NCI-H446 (cell line): ENCODE measurements at regions not wholly inside any gene's neighbourhood (a gene's known extent, or its start where the extent isn't known, plus 50 kb on each side); places are given as distances from the start of the nearest gene placed in this dataset.
"Not testable (repeated sequence)": the region's sequence is repeated elsewhere in the genome, so short reads cannot be mapped to it uniquely, and the experiment has no call there.

ENCODE experiments used
- DNase-seq, 2 experiments: peaks; one replicate each; lab custom pipeline; 2025; lab: John Stamatoyannopoulos, UW

DNA sequence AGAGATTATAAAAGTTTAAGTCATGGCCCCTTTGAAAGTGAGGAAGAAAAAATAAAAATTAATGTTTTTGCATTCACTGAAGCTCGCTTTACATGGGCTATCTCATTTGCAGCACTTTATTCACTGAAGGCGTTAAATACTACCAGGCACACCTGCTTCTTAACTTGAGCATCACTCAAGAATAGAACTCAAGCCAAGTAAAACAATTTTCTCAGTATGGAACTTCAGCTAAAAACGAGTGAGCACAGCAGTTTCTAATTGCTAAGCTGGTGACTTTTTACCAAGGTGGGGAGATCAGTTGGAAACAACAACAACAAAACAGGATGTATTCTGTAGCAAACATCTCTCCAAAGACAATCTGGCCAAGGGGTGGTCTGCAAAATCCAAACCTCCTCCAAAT lies 405.6 kb downstream of the RAB38 start:
- DNase-seq: no peak

DNA sequence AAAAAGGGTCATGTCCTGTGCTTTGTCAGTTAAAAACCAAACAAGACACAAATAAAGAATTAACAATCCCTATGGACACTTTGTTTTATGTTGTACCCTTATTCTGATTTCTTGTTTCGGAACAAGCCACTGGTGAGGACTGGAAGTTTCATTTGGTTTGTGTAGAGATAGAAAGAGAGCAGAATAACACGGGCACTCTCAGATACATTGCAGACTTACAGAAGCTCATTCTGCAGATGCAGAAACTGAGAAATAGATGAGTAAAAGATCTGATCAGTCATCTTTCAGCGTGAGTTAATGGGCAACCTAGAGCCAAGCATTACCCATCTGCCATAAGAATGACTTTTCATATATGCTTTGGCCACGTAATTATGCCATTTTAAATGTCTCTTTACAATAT lies 407.6 kb downstream of the RAB38 start:
- no peak for DNase-seq

DNA sequence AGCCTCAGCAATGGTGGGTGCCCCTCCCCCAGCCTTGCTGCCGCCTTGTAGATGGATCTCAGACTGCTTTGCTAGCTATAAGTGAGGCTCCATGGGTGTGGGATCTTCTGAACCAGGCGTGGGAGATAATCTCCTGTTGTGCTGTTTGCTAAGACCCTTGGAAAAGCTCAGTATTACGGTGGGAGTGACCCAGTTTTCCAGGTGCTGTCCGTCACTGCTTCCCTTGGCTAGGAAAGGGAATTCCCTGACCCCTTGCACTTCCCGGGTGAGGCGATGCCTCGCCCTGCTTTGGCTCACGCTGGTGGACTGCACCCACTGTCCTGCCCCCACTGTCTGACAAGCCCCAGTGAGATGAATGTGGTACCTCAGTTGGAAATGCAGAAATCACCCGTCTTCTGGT lies 411.2 kb downstream of the RAB38 start:
- not testable (repeated sequence) for DNase-seq

DNA sequence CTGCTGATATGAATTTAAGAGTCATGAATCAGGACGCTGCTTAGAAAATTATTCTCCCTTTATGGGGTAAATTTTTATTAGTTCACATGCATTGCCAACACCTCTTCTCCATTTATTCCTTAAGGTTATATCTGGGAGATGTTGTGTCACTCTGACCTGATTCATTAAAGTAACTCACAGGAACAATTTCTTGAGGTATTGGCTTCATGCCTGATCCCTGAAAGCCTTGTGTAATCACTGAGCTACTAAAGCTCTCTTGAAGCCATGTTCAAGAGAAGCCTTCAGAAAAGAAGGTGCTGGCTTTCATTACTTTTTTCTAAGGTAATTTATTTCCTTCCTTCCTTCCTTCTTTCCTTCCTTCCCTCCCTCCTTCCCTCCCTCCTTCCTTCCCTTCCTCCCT lies 420.6 kb downstream of the RAB38 start:
- no peak for DNase-seq

DNA sequence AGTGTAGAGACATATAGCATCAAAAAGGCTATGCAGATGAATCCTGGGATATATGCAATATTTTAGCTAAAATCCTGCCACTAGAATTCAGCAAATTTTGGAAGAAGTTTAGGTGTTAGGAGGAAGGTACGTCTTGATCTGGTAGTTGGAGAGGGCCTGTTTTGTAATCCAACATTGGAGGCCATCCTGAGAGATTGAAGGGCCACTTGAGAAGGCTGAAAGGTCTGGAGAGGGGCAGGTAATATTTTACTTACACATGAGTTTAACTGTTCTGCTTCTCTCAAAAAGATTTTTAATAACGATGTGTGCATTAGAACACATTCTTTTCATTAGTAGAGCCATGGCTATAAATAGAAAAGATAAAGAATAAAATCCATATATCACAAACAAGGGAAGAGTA lies 422.1 kb downstream of the RAB38 start:
- DNase-seq: no peak

DNA sequence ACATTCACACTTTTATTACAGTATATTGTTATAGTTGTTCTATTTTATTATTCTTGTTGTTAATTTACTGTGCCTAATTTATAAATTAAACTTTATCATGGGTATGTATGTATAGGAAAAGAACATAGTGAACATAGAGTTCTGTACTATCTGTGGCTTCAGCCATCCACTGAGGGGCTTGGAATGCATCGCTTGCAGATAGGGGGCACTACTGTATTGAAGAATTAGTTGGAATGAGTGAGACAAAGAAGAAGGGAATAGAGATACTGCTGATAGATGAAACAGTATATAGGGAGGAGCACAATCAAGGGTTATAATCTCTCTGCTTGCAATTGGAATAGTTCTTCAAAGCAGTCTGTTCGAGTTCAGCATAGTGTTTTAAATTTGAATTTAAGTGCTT lies 432.2 kb downstream of the RAB38 start:
- DNase-seq: no peak

DNA sequence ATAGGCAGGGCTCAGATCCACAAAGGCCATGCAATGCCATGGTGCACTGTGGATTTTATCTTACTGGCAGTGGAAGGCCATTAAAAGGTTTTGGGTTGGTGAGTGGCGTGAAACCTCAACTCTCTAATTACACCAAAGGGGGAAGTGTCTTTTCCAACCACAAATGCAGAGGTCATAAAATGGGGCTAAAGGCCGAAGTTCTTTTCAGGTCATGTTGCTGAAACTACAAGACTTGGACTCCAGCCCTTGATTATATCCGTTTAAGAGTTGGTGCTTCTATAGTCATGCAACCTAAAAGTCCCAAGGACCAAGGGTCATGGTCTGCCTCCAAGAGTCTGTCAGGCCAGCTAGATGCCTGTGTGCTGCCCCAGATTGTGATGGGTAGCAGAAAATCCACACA lies 434.3 kb downstream of the RAB38 start:
- DNase-seq: no peak

DNA sequence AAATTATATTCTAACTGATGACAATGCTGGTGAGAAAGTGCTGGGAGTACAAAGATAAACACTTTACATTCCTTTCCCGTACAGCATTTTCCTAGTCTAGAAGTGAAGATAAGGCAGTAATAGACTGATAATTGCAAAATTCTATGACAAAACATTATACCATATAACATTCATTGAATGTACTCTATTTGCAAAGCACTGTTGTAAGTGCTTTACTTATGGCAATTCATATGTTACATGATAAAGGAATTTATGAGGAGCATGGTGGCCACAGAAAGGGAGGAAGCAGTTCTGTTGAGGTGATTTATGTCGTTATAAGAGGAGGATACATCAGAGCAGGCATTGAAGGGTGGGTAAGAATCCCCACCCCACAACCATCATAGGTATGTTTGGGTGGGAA lies 434.8 kb downstream of the RAB38 start:
- no peak for DNase-seq

DNA sequence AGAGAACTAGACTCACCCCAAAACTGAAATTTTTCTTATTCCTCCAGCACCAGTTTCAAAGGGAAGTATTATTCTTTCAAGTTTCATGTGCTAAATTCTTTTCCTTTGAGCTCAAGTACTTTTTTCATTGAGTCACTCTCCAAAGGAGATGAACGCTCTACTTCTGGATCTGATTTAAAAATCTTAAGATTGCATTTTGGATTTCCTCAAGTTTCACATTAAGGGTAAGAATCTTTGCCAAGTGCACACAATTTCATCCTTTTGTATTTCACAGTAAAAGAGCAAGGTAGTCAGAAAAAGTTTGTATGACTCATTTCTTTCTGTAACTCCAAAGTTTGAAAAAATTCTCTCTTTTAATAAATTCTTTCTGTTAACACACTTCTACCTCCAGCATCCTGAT lies 435.5 kb downstream of the RAB38 start:
- no peak for DNase-seq

DNA sequence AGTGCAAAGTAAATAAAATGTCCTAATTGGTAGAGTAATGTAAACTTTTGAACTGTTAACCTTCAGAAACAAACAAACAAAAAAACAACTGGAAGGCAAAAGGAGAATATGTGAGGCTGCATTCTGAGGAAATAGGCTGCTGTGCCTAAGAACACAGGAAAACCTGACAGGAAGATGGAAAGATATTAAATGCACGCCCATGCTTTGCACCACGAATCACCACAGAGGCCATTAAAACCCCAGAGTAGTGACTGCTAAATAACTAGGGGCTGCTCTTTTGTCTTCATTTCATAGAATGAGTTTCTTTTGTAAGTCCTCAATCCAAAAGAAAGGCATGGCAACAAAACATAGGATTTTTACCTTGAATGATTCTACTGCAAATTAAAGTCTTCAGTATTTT lies 436.0 kb downstream of the RAB38 start:
- no peak for DNase-seq

DNA sequence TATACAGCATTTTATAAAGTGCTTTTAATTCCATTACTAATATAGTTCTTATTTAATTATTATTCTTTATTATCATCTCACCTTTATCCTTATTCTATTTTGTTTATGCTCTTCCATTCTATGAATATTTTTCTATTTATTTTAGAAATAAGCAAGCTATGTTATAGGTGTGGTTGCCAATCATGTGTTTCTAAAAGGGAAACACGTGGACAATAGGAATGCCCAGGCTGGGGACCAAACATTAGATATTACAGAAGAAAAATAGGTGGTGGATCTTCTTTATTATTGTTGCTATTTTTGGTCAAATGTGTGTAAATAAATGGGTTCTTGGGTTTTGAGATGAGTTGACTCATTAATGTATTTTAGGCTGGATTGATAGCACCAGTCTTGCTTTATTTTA lies 438.3 kb downstream of the RAB38 start:
- no peak for DNase-seq

DNA sequence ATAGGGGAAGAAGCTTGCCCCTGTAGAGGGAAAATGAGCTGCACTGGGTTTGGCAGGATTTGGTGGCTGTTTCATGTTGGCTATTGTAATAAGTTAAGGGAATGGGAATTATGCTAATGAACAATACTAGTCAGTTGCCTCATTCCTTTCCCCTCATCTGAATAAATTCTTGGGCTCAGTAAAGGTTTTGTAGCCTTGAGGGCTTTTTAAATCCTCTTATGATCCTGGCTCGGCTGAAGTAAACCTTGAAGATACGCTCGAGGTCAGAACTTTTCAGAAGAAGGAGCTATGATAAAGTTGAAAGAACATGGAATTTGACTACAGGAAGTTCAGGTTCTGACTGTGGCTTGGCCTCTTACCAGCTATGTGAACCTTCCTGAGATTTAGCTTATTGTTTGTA lies 448.7 kb downstream of the RAB38 start:
- DNase-seq: no peak

DNA sequence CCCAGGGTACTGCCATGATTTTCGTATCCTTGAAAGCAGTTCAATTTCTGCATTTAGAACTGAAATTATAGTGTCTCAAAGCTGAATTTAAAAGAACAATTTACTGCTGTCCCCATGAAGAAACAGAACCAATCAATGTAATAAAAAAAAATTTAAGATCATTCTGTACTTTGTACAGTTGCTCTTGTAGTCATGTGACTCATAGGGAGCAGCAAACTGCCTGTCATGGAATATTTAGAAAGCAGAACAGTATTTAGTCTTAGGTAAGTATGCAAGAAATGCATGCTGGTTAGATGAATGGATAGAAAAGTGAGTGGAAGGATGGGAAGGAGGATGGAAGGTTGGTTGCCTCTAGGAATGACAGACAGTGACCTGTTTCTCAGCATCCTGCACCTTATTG lies 450.9 kb downstream of the RAB38 start:
- DNase-seq: no peak

DNA sequence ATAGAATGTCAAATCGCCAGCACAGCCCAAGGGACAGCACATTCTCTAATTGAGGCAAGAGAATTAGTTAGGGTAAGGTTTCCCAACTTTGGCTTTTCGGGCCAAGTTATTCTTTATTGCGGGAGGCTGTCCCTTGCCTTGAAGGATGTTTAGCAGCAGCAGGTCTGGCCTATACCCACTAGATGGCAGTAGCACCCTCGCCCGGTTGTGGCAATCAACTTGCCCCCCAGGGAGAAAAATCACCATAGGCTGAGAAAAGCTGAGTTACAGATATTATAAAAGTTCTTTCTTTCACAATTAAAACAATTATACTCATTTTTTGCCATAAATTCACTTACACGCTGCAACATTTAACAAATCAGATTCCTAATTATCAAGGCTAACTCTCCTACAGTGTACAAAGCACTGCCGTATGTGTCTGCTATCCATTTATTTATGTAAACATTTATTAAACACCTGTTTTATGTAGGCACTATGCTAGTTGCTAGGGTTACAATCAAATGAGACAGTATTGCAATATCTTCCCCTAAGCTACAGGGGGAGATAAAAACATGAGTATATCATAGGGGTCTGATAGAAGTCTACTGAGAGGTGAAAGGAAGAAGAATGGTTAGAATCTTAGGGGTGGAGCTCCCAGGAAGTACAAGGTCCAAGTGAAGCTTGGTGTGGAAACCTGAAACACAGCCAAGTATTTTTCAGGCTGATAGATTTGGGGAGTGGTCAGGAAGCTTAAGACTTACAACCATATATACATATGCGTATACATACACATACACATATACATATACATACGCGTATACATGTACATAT lies 452.3 kb downstream of the RAB38 start:
- DNase-seq: peak in 1 of 2 experiments; percentile 22

DNA sequence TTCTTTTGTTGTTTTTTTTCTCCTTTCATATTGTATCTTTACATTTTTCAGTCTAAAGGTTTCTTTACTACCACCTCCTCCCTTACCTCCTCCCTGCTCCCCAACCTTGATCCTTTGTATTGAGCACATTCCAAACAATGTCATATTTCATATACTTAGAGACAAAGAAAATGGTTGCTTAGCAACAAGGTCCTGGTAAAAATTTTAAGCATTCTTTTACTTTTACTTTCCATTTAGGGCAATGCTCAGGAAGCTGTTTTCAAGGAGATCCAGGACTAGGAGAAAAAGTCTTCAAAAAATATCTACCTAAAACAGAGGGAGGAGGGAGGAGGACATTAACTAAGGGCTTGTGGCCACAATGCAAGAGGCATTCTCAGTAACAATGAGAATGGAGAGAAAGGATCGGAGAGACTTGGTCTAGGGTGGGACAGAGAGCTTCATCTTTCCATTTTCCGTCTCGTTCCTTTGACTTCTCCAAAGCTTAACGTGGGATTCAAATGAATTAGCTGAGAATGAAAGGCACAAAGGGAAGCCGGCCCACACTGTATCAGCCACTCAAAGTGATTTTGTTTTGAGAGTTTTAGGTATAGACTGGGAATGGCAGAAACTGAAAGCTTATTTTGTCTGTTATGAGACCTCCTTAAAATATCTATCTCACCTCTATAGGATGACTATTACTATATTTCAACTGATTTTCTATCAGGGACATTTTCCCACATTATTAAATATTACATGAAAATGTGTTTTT lies 455.7 kb downstream of the RAB38 start:
- DNase-seq: no peak

DNA sequence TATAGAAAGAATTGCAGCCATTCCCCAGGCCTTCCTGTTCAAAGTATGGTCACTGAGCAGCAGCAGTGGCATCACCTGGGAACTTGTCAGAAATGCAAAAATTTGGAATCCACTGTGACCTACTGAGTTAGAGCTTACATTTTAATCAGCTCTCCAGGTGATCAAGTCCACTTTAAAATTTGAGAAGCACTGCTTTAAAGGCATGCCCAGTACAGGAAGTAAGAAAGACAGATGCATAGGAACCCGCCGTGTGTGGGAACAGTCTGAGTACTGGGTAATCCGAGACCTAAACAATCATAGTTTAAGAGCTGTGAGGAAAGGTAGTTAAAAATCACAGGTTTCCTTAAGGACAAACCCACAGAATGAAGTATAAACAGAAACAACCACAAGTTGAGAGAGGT lies 462.4 kb downstream of the RAB38 start:
- no peak for DNase-seq

DNA sequence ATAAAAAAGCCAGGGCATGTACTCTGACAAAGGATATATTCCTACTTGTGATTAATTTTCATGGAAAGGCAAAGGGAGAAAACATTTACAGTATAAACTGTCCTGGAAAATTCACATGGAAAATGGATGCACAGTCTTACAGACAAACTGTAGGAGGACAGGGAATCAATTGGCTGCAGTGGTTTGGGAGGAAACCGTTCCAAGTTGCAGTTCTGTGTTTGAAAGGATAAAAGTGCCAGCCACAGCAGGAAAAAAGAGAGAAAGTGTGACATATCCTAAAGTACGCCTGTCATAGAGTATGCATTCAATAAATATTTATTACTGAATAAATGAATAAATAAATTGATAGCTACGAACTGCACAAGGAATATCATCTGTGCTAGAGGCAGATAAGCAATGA lies 462.9 kb downstream of the RAB38 start:
- DNase-seq: no peak

DNA sequence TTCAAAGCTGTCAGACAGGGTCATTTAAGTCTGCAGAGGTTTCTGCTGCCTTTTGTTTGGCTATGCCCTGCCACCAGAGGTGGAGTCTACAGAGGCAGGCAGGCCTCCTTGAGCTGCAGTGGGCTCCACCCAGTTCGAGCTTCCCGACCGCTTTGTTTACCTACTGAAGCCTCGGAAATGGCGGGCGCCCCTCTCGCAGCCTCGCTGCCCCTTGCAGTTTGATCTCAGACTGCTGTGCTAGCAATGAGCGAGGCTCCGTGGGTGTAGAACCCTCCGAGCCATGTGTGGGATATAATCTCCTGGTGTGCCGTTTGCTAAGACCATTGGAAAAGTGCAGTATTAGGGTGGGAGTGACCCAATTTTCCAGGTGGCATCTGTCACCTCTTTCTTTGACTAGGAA lies 471.7 kb downstream of the RAB38 start:
- not testable (repeated sequence) for DNase-seq

DNA sequence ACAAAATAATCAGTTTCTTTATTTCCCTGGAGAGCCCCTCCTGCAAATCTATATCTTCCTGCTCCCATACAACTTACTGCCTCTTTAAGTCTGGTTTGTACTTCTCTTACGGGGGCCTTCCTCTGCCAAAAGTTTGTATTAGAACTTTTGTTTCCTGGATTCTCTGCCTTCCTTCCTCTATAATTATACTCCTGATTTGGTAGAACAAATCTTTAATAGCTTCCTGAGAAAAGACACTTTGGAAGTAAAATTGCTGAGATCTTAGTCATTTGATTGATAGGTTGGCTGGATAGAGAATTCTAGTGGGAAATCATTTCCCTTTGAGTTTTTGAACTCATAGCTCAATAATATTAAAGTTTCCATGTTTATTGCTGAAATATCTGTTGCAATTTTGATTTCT lies 499.2 kb downstream of the RAB38 start:
- no peak for DNase-seq

DNA sequence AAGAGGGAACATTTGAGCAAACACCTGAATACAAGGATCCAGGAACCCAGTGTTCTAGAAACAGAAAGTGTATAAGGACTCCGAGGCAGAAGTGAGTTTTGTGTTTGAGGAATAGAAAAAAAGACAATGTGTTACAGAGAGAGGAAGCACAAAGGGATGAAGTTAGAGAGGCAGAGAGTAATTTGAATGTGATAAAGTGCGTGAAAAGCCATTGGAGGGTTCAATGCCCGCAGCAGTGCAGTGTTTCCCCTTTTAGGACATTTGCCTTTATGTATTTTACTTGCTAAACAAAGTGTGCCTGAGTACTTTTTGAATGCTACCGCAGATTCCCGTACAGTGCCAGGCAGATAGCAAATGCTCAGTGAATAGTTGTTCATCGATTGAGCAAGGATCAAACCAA lies 508.5 kb downstream of the RAB38 start:
- no peak for DNase-seq

DNA sequence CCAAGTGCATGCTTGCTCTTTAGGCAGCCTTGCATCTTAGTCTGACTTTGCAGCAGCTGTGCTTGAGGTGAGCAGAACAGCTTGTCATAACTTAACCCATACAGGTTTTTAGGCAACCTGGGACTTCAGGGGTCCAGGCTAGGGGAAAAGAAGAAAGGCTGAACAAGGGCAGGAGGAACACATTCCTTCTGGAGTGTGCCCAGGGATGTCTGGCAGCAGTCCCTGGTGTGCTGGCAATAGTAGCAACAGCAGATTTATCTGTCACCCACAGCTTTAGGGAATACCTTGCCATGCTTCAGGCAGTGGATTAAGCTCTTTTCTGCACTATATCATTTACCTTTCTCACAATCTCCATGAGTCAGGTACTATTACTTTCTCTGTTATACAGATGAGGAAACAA lies 513.0 kb downstream of the RAB38 start:
- DNase-seq: no peak

DNA sequence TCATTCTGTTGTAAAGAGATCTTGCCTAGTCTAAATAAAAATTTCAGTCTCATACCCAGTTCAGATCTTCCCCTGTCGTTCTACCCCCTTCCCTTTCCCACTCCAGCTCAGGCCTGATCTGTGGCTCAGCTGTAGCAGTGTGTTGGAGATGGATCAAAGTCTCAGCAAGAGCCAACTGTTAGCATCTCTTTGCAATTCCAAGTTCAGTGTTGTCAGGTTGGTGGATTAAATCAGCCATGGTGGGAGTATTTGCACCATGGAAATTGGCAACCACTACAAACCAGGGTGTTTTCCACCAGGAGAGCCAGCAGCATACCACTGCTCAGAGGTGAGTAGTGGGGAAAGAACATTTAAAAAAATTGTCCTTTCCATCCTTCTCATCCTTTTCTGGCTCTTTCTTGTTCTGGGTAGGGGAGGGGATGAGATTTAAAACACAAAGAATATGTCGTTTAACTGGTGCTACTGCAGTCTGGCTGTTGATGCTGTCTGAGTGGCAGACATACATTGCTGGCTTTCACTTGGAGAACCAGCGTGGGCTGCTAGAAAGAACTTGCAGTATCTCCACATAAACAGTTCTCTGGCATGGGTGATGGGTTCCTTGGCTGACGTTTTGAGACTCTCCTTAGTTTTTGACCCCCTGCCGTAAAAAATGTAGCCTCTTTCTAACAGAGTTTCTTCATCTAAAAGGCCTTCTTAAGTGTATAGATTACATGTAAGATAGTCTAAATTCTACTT lies 514.1 kb downstream of the RAB38 start:
- DNase-seq: no peak

DNA sequence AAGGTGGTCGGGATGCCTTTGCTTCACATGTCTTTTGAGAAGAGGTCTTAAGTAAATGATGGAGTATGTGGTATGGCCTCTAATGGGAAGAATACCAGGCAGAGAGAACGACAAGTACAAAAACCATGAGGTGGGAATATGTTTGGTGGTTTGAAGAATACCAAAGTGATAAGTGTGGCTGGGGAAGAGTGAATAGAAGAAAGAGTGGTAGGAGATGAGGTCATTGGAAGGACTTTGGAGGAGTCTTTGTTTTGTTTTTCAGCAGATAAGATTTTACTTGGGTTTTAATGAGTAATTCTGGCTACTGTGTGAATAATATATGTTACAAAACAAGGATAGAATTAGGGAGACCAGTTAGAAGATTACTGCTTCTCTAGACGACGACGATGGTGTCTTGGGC lies 515.4 kb downstream of the RAB38 start:
- no peak for DNase-seq
